GM18867 (cell line): ENCODE measurements at regions not wholly inside any gene's neighbourhood (a gene's known extent, or its start where the extent isn't known, plus 50 kb on each side); places are given as distances from the start of the nearest gene placed in this dataset.
"Not testable (repeated sequence)": the region's sequence is repeated elsewhere in the genome, so short reads cannot be mapped to it uniquely, and the experiment has no call there.

Experiments used
- ATAC-seq: cut with Tn5 transposase; IDR thresholded peaks from one replicate; pipeline ENCODE4 v1.9.1; 2021; ENCODE audit warnings: mild to moderate bottlenecking, moderate library complexity; ENCODE audit not compliant: unreplicated experiment

DNA sequence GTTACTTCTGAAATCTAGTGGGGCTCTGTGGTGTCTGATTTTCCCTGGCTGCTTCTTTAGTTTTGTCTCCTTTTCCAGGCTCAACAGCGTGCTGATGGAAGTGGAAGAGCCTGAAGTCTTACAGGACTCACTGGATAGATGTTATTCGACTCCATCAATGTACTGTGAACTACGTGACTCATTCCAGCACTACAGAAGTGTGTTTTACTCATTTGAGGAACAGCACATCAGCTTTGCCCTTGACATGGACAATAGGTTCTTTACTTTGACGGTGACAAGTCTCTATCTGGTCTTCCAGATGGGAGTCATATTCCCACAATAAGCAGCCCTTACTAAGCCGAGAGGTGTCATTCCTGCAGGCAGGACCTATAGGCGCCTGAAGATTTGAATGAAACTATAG lies 51.1 kb downstream of the NBPF8 start:
- ATAC-seq, result not testable (repeated sequence)

DNA sequence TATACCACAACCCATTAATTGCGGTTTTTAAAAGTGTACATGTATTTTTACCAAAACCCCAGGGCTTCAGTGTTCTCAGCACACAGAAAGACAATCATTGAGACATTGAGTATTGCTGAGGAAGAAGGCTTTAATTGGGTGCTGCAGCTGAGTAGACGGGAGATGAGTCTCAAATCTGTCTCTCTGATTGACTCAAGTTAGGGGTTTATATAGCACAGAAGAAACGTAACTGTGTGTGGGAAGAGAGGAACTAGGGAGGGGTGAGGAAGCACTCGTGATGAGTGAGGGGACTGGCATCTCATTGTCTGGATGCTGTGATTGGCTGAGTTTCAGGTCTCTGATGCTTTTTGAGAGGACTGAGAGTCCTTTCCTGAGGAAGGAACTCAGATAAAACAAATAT lies 62.8 kb downstream of the NBPF8 start:
- ATAC-seq, result not testable (repeated sequence)

DNA sequence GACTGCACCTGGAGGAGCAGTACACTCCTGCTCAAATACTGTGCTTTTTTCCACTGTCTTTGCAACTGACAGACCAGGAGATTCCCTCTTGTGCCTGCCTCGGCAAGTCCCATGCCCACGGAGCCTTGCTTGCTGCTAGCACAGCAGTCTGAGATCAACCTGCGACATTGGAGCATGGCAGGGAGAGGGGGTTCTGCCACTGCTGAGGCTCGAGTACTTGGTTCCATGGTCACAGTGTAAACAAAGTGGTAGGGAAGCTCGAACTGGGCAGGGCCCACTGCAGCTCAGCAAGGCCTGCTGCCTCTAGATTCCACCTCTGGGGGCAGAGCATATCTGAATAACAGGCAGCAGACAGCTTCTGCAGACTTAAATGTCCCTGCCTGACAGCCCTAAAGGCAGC lies 63.6 kb downstream of the NBPF8 start:
- ATAC-seq, result not testable (repeated sequence)

DNA sequence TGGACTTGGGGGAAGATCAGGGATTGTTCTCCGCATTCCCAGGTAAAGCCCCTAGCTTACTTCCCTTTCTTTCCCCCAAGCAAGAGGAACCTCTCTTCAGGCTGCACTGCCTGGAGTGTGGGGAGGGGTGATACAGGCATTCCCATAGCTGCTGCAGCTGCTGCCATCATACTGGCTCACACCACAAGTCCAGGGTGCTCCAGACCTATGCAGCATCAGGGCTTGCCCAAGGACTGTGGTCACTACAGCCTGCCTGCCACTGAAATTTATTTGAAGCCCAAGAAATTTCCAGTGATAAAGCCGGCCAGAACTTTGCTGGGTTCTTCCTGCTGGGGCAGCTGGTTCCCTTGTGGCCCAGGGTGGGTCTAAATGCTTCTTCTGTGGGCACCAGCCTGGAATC lies 72.7 kb downstream of the NBPF8 start:
- ATAC-seq, result not testable (repeated sequence)

DNA sequence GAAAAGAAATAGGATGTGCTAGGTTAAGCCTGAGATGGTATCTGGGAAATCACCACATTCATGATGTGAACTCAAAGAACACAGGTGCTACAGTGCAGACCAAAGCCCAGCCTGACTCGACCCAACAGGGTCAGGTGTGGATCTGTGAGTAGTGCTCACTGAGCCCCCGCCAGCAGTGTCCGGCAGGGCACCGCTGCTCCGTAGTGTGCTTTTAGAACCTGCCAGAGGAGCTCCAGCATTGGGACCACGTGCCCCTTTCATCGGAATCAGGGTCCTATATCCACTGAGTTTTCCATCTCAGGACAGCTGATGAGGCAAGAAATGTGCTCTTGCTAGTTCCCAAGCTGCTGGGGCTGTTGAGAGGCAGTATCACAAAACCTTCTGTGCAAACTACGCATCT lies 74.4 kb downstream of the NBPF8 start:
- ATAC-seq, result not testable (repeated sequence)

DNA sequence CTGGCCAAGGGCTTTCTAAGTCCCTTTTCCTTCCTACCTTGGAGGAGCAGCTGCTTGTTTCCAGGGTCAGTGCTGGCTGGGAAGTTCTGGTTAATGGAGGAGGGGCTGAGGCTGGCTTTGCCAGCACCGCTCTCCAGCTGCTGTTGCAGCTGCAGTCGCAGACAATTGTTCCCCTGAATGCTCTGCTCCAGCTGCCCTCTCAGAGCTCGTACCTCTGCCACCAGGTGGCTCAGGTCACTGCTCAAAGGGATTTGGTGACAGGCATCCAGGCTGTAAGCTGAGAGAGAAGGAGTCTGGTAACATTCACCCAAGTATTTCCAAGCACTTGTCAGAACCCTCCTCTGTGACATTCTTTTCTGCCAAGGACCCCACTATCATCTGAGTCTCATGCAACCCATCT lies 82.3 kb downstream of the NBPF8 start:
- ATAC-seq, result not testable (repeated sequence)

DNA sequence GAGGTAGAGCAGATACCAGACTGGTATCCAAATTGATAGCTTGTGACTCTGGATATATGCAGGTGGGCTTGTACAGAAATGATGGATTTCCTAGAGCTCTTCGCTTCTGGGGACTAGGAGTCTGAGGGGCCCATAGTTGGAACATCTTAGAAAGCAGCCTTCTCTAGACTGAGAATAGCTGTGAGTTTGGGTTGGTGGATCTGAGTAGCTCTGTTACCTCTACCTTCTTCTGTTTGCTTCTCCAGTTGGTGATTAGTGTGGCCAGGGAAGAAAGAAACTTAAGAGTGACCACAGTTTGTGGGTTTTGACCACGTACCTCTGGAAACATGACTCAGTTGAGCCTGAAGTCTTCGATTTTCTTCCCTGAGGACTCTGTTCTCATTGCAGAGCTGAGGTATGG lies 88.4 kb downstream of the NBPF8 start:
- ATAC-seq, result not testable (repeated sequence)

DNA sequence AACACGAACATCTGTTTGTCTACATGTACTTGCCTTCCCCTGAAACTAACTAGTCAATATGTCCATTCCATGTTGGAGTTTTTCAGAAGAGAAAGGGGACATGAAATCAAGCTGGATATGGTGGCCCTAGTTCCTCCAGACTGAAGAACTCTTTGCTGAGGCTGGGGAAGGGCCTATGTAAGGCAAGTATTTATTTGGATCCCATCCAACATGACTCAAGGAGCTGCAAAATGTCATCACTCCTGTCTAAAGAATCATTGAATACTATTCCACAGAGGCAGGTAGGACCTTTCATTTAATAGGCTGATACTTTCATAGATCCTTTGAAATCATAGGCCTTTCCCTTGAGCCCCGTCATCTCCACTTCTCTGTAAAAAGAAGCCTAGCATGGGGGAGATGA lies 91.5 kb downstream of the NBPF8 start:
- not testable (repeated sequence) for ATAC-seq

DNA sequence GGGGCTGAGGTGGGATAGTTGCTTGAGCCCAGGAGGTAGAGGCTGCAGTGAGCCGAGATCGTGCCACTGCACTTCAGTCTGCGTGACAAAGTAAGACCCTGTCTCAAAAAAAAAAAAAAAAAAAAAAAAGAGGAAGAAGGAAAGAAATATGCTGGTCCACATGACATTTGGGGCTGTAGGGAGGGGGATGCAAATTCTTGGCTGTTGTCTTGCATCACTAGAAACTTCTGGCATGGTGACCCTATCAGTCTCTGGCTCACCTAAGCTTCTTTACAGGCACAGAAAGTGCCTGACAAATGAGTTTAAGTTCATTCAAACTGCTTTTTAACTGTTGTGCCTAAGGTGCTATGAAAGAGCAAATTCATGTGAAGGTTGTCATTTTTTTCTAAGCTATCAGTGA lies 93.5 kb downstream of the NBPF8 start:
- not testable (repeated sequence) for ATAC-seq

DNA sequence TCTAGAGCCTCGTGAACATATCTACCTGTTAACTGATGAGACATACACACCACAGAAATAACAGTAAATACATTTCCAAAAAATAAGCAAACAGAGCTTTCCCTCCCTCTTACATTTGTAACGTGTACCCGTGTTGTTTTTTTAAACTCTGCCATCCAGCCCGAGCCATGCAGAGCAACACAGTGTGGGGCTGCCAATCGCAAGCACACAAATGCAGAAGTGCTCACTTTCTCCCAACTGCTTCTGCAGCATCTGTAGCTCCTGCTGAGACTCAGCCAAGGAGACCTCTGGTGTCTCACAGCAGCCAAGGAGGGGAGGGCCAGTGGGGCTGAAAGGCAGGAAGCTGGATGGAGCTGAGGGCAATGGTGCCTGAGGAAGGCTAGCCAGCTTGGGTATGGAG lies 94.4 kb downstream of the NBPF8 start:
- ATAC-seq, result not testable (repeated sequence)

DNA sequence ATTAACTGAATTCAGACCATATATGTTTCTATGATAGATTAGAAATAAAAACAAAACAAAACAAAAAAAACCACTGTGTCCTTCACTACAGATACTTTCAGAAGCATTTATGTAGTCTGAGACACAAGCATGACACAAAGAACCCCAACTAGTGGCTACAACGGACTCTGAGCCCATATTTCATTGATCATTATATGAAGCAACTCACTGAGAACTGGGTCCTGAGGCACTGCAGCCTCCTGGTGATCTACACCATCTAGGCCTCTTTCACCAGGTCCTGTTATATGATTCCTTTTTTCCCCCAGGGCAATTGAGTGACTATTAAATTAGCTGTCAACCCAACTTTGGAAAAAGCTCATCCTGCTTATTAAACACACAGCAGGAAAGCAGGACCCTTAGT lies 98.3 kb downstream of the NBPF8 start:
- ATAC-seq, result not testable (repeated sequence)

DNA sequence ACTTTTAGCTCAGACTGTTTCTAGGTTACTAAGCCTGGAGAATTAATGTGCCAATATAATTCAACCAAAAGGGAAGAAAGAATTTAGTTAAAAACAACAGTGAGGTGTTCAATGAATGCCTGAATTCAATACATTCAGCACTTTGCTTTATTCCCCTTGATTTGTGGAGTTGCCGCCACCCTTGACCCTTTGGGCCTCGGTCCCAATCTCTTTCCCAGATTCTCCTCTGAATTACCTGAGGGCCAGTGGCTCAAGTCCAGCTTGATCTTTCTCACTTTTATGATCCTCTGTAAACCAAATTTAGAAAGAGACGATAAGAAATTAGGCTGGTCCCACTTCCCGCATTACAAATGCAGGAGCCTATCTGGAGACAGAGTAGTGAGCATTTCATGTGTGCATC lies 98.7 kb downstream of the NBPF8 start:
- not testable (repeated sequence) for ATAC-seq

DNA sequence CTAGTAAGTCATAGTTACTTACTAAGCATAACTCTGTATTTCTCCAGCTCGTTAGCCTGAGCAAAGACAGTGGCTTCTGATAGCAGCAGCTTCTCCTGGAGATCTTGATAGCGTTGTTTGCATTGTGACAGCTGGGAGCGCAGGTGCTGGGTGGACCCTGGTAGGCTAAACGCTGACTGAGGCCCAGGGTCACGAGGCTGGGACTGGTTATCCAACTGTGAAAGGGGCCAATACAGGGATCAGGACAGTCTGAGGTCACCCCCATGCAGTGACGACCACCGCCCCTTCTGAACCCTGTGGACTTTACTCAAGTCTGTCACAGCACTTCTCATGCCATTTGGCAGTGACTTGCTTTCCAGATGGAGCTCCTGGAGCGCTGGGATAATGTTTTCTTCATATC lies 104.4 kb downstream of the NBPF8 start:
- ATAC-seq, result not testable (repeated sequence)

DNA sequence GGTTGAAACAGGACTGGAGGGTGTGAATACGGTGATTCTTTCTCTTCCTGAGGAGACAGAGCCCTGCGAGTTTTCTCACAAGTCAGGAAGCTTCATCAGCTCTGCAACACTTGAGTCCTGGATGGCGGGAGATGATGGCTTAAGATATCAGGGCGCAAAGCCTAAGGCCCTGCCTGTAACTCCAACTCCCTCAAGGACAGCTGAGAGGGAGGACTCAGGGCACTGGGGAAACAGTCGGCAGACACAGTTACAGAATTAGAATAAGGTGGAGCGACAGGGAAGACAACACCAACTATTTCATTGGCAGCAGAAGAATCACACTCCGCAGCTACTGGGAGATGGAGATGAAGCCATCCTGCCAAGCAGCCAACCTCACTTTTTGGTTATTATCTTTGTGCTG lies 109.6 kb downstream of the NBPF8 start:
- not testable (repeated sequence) for ATAC-seq

DNA sequence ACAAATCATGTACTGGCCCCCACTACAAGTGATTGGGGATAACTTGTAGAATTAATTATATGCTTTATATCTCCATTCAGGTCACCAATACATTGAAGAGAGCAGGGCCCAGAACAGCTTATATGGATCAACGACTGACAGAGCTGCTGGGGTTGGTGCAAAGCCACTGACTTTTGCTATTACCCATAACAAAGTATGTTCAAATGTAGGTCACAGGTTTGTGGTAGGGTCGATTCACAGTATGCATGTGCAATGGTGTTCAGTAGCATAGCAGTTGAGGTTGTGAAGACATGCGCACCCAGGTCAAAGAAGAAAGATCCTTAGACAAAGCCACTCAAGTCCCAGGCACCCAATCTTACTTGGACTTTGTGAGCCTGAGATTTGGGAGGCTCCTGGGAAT lies 110.6 kb downstream of the NBPF8 start:
- ATAC-seq, result not testable (repeated sequence)

DNA sequence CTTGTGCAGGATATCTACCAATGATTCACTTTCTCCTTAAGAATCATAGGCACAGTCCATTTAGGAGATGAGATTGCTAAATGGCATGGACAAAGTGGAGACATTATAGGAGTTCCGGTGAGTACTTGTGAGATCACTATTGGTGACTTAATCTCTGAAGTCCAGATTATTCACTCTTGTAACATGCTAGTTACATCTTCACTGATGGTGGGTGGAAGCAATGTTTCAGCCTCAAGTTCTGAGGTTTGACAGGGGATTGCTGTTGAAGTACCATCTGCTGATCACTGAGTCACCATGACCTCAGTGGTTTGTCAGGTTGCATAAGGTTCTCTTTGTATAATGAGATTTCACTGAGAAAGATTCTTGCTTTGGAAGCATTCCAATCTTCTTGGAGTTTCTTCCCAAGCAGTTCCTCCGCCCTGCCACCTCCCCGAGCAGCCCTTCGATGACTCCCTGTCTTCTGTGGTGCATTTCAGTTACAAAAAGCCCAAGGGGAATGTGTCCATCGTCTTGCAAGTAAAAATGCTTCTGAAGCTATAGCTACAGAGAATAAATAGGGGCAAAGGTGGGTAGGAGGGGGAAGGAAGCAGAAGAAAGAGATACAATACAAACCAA lies 114.7 kb downstream of the NBPF8 start:
- ATAC-seq, result not testable (repeated sequence)

DNA sequence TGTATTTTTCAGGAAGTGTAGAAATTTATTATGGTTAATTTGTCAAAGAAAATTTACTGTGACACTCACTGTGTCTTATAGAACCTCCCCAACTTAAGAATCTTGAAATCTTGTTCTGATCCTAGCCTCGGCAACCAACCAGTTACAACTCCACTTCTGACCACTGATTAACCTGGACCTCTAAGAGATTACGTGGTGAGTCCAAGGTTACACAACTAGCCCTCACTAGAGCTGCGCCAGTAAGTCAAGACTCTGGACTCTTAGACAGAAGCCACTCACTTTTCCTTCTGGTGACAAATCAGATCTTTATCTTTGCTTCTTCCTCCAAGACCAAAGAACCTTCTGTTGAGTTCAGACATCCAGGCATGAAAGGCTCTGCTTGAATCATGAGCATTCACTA lies 116.6 kb downstream of the NBPF8 start:
- ATAC-seq, result not testable (repeated sequence)

DNA sequence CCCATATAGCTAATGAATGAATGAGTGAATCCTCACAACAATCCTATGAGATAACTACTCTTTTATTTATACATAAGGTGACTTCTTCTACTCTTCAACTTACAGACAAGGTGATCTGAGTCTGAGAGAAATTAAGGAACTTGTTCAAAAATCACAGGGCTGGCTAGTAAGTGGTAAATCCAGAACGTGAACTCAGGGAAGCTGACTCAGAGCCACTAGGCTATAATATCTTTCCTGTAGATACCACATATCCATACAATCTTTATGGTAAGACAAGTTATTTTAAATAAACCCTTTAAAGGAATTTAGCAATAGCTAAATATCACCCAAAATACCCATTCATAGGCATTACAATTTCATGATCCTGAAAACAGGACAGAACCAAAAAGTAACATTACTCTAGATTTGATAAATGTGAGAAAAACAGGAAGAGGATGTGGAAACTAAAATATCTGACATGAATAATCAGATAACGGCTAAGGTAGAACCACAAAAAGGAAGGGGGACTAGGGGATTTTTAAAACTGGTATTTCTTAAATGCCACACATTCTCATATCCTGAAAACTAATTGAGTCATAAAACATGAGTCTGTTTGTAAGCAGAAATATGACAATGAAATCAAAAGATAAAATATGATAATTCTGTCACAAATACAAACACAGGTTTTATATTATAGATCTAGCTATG lies 119.7 kb downstream of the NBPF8 start:
- peak; percentile 71 for ATAC-seq

DNA sequence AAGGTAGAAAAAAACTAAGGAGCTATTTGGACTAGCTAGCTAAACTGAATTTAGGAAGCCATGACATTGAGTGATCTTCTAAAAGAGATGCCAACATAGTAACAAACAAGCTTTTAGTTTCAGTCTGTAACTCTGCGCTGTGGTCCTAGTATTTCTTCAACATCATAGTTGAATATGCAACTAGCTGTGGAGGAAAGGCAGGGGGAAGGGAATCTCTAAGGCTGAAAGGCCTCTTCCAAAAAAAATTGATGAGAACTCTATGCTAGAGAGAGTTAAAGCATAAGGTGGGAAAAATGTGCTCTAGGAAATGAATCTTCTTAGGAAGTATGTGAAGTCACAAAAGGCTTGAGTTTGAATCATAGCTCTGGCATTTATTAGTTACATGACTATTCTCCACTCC lies 120.2 kb downstream of the NBPF8 start:
- ATAC-seq, result peak; percentile 72

DNA sequence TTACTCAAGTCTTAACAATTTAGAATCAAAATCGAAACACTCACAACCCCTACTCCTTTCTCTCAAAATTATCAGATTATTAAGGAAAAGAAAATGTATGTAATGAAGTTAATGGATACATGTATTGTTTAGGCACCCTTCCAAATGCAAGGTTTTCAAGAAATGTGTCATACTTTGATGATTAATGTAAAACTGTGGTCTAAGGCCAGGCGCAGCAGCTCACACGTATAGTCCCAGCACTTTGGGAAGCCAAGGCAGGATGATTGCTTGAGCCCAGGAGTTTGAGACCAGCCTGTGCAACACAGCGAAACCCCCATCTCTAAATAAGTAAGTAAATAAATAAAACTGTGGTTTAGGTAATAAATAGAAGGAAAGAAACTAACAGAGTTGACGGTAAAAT lies 126.6 kb downstream of the NBPF8 start:
- ATAC-seq, result not testable (repeated sequence)

DNA sequence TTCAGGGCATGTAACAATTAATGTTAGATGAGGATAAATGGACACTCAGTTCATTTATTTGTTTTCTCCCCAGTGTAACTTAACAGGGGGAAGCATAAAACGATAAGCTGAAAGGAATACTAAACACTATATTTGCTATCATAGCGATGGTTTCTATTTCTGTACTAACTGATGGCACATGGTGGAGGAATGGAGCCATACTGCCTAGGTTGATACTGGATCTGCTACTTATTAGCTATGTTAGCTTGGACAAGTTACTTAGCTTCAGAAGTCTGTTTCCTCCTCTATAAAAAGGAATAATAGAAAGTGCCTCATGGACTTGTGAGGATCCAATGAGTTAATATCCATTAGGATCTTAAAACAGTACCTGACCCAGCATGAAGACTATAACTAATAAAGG lies 127.5 kb downstream of the NBPF8 start:
- not testable (repeated sequence) for ATAC-seq

DNA sequence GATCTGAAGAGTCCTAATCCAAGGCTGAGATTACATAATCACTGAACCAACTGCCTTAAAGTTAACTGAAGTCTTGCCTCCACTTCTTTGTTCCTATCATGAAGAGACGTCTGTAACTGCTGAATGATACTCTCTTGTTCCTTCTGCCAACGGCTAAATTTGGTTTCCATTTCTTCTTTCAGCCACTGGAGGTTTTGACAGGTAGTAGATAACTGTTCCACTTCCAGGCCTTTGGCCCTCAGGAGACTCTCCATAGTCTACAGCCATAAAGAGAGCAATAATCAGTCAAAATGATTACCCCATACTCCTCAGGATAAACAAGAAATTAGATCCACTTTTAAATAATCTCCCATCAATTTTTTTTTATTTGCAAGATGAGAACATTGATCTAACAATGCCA lies 128.1 kb downstream of the NBPF8 start:
- not testable (repeated sequence) for ATAC-seq

DNA sequence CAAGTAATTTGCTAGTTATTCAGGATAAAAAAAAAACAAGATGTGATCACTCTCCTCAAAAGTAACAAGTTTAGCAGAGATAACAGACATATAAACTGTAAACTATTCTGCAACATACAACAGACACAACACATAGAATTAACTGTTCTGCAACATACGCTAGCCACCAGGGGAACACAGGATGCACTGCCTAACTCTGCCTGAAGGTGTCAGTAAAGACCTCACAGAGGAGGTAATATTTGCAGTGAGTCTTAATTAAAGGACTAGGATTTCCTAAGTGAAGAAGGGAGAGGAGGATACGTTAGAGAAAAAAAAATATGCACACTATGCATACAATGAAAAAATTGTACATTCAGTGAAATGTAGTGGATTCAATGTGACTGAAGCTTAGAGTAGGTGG lies 129.6 kb downstream of the NBPF8 start:
- peak; percentile 92 for ATAC-seq
